GM19351 (cell line): ENCODE measurements at regions not wholly inside any gene's neighbourhood (a gene's known extent, or its start where the extent isn't known, plus 50 kb on each side); places are given as distances from the start of the nearest gene placed in this dataset.

Experiments
- ATAC-seq: cut with Tn5 transposase; IDR thresholded peaks from one replicate; pipeline ENCODE4 v1.9.1; 2021; ENCODE audit warnings: mild to moderate bottlenecking, moderate library complexity; ENCODE audit not compliant: unreplicated experiment

DNA sequence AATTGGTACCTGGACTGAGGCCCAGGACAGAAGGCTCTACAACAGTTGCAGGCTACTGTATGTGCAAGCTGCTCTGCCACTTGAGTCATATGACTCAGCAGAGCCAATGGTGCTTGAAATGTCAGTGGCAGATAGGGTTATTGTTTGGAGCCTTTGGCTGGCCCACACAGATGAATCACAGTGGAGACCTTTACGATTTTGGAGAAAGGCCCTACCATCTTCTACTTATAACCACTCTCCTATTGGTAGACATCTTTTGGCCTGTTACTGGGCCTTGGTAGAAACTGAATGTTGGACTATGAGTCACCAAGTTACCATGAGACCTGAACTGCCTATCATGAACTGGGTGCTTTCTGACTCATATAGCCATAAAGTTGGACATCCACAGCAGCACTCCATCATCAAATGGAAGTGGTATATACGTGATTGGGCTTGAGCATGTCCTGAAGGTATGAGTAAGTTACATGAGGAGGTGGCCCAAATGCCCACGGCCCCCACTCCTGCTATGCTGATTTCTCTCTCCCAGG lies 88.9 kb upstream of the NRXN1 start:
- no peak for ATAC-seq

- ATAC-seq: no peak
Measured at GRCh38 chr2:51111532-51111931, 79.6 kb upstream of the NRXN1 start.

- no peak for ATAC-seq
Measured at GRCh38 chr2:51108794-51109193, 76.9 kb upstream of the NRXN1 start.

- ATAC-seq: no peak
Measured at GRCh38 chr2:51107841-51108240, 75.9 kb upstream of the NRXN1 start.

- ATAC-seq: no peak
Measured at GRCh38 chr2:51105811-51106210, 73.9 kb upstream of the NRXN1 start.

DNA sequence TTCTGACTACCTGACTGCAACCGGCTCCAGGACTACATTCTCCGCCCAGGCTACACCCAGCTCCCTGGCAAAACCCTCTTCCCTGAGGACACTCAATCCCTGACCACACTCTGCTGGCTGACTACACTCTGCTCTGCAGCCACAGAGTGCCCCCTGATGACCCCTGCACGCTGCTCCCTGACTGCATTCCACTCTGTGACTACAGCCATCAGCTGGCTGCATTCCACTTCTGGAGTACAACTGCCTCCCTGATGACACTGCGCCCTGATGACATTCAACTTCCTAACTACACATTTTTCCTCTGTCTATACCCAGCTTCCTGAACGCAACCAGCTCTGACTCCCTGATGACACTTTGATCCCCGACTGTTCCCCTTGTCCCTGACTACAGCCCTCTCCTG lies 71.3 kb upstream of the NRXN1 start:
- no peak for ATAC-seq

- ATAC-seq: no peak
Measured at GRCh38 chr2:51093016-51093415, 61.1 kb upstream of the NRXN1 start.

GRCh38 chr2:51085420-51086068 lies 53.6 kb upstream of the NRXN1 start:
- no peak for ATAC-seq

DNA sequence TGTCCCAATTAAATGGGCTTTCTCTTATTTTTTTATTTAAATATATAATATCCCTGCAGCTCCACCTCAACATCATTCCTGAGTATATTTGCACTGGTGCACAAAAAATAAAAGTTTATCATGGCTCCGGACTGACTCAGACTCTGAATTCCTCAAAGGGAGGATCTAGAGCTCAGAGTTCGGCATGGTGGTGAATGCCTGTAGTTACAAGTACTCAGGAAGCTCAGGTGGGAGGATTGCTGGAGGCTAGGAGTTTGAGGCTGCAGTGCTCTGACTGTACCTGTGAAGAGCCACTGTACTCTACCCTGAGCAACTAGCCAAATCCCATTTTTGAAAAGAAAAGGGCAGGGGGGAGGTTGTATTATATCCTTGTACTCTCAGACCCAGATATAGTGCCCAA lies 52.8 kb upstream of the NRXN1 start:
- no peak for ATAC-seq
